PFSK-1 (cell line): ENCODE measurements at regions not wholly inside any gene's neighbourhood (a gene's known extent, or its start where the extent isn't known, plus 50 kb on each side); places are given as distances from the start of the nearest gene placed in this dataset.

Experiments used
- FOXP2 ChIP-seq: optimal IDR thresholded peaks from 2 replicates; pipeline ENCODE3; 2011; ENCODE audit warnings: borderline replicate concordance, control low read depth, inconsistent platforms; ENCODE audit not compliant: insufficient read depth; ENCODE audit errors: extremely low read length, extremely low read depth
- POLR2AphosphoS5 ChIP-seq: IDR thresholded peaks from 2 replicates; pipeline ENCODE4 v1.6.1; 2012; ENCODE audit warnings: low read depth, mild to moderate bottlenecking, control low read depth, low read length, moderate library complexity
- SIN3A ChIP-seq: IDR thresholded peaks from 2 replicates; pipeline ENCODE4 v1.6.1; 2012; ENCODE audit warnings: mild to moderate bottlenecking, low read length, moderate library complexity, borderline replicate concordance; ENCODE audit not compliant: insufficient read depth
- TAF1 ChIP-seq: IDR thresholded peaks from 2 replicates; pipeline ENCODE4 v1.6.1; 2012; ENCODE audit warnings: low read length, control low read depth, borderline replicate concordance; ENCODE audit not compliant: insufficient read depth
- TF ChIP-seq, protein P1 (sequence below), 2 experiments: IDR thresholded peaks; 2 replicates each; pipeline versions ENCODE4 v1.6.1 to v1.8.0; 2011 to 2012; ENCODE audit warnings: low read depth in 2 of 2, low read length in 2 of 2, control low read depth in 1 of 2, inconsistent platforms in 1 of 2, mild to moderate bottlenecking in 1 of 2, moderate library complexity in 1 of 2; ENCODE audit not compliant: insufficient read depth in 1 of 2

DNA sequence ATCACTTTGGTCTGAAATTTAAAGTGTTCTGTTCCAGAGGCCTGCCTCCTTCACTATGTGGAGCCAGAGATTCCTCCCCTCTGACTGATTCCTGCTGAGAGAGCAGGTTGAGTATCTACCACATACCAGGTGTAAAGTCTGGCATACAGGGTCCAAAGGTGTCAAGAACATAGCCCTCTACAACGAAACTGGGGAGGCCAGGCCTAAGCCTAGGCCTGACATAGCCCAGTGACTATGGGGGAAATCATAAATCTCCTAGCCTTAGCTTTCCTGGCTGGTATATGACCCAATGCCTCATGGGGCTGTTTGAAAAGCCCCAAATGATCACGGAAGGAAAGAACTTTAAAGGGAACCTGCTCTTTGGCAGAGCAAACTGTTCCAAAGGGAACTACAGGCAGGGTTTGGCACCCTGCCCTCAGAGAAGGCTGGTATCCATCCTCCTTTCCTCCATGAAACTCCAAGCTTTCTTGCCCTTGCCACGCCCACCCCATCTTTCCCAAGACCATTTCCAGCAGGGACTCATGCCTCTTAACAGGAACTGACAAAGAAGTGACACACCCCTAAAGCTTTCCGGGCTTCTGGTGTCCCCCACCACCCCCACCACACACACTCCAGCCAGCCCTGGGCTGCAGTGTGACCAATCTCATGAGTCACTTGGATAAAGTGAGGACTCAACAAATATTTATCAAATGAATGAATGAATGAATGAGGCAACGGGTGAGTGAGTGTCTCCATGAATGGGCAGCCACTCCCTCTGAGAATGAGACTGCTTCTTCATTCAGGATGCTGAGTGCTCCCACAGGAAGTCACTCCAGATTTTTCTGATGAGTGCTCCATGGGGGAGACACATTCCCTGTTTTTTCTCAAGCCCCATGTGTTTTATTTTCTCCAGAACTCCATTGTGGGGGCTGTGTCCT is 93.3 kb upstream of the CALM2 start:
- TF ChIP-seq, protein P1, sequence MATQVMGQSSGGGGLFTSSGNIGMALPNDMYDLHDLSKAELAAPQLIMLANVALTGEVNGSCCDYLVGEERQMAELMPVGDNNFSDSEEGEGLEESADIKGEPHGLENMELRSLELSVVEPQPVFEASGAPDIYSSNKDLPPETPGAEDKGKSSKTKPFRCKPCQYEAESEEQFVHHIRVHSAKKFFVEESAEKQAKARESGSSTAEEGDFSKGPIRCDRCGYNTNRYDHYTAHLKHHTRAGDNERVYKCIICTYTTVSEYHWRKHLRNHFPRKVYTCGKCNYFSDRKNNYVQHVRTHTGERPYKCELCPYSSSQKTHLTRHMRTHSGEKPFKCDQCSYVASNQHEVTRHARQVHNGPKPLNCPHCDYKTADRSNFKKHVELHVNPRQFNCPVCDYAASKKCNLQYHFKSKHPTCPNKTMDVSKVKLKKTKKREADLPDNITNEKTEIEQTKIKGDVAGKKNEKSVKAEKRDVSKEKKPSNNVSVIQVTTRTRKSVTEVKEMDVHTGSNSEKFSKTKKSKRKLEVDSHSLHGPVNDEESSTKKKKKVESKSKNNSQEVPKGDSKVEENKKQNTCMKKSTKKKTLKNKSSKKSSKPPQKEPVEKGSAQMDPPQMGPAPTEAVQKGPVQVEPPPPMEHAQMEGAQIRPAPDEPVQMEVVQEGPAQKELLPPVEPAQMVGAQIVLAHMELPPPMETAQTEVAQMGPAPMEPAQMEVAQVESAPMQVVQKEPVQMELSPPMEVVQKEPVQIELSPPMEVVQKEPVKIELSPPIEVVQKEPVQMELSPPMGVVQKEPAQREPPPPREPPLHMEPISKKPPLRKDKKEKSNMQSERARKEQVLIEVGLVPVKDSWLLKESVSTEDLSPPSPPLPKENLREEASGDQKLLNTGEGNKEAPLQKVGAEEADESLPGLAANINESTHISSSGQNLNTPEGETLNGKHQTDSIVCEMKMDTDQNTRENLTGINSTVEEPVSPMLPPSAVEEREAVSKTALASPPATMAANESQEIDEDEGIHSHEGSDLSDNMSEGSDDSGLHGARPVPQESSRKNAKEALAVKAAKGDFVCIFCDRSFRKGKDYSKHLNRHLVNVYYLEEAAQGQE (IDR thresholded peaks at IDR 0.05; ENCODE audit: insufficient read depth in 1 of 2, low read depth in 2 of 2, low read length in 2 of 2) = no peak
- TF ChIP-seq TAF1 (no peak), SIN3A (peak; percentile 95), FOXP2 (no peak), POLR2AphosphoS5 (peak; percentile 65; the same call in 1 of the 2 replicates)

DNA sequence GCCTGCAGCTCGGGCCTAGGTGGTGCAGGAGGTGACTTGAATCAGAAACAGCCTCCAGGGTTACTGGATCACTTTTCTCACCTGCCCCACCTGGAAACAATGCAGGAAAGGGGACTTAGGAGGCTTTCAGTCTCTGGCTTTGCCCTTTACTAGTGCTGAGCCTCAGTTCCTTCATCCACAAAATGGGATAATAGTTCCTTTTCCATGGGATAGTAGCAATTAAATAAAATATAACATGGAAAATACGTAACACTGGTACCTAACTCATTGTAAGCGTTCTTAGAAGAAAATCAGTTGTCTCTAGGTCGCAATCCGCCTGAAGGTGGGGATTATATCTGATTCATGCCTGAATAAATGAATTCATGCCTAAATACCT is 91.4 kb upstream of the CALM2 start:
- TF ChIP-seq POLR2AphosphoS5 (no peak), SIN3A (no peak), TAF1 (no peak), FOXP2 (no peak)
- TF ChIP-seq, protein P1 (IDR thresholded peaks at IDR 0.05; ENCODE audit: insufficient read depth in 1 of 2, low read depth in 2 of 2, low read length in 2 of 2) = no peak

DNA sequence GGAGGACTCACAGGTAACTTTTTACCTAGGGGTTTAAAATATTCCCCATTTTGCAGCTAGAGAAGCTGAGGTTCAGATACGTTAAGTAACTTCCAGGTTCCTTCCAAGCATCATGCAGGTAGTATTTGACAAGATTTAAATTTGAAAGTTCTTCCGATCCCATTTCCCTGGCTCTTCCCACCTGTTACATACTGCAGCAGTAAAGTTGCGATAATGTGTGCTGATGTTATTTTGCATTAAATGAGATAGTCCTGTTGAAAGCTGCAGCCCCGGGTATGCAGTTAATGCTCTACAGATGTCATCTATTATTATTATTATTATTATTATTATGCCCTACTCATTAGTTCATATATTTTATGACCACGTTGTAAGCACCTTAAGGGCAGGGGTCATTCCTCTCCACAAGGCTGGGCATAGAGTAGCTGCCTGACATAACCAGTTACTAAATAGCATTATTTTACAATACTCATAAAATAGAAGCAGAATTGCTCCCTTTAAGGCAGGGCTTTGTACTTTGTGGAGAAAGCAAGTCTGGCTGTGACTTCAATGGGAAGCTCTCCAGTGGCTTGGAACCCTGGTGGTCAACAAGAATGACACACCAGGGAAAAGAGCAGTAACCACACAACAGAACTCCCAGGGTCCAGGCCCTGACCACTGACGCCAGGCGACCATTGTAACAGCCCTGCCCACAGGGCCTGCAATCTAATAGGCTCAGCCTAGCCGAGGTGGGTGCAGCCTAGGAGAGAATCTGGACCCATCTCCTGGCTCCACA is 90.8 kb upstream of the CALM2 start:
- TF ChIP-seq TAF1 = no peak
- TF ChIP-seq FOXP2 = no peak
- TF ChIP-seq, protein P1 (IDR thresholded peaks at IDR 0.05; ENCODE audit: insufficient read depth in 1 of 2, low read depth in 2 of 2, low read length in 2 of 2) = no peak
- TF ChIP-seq POLR2AphosphoS5 = no peak
- no peak for TF ChIP-seq SIN3A

DNA sequence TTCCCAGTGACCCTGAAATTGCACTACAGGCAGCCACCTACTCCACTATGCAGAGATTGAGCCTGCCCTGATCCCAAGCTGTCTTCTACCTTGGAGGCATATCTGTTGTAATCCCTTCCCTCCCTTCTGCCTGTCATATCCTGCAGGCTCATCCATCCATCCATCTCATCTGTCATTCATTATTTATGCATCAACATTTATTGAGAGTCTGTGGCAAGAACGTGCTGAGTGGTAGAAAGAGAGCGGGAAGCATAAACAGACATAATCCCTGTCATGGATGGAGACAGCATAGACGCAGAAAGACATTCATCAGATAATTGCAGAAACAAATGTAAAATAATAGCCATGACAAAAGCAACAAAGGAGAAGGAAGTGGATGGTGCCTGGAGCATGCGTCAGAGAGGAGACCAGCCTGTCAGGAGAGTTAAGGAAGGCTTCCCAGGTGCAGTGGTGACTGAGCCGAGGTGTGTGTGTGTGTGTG is 89.5 kb upstream of the CALM2 start:
- TF ChIP-seq, protein P1 (IDR thresholded peaks at IDR 0.05; ENCODE audit: insufficient read depth in 1 of 2, low read depth in 2 of 2, low read length in 2 of 2) = 0 out of 4 replicates have a peak, but pooled peaks of 1 of the 2 experiments have one; percentile 12
- TF ChIP-seq TAF1 (peak; percentile 50; the same call in 1 of the 2 replicates), FOXP2 (no peak), POLR2AphosphoS5 (peak; percentile 45; the same call in 1 of the 2 replicates), SIN3A (no peak)
